ENCODE measurements at regions not wholly inside any gene's neighbourhood (a gene's known extent, or its start where the extent isn't known, plus 50 kb on each side); places are given as distances from the start of the nearest gene placed in this dataset.
A peak's percentile ranks its signal among the peaks of the same experiment; 100 is the strongest.
"Not testable (repeated sequence)": the region's sequence is repeated elsewhere in the genome, so short reads cannot be mapped to it uniquely, and the experiment has no call there.

- in situ Hi-C loops (cut with MboI; ENCODE audit: low pct_unique_long_range_greater_than_20kb in 2 of 9, low sequenced_read_pairs in 9 of 9, unreplicated experiment in 9 of 9): loop anchor here in 1 of 9 experiments (25.0 kb wide), 1 partner anchor 455 kb away; the partner anchor contains the start of gene PLXNA1
- no peak for ATAC-seq (replicated peaks in 6 of 8)
- H3K27ac ChIP-seq: no peak overlapping the region
- H3K4me1 ChIP-seq (replicated peaks in 1 of 2): no peaks in the 10 kb centered on the region
- no peak overlapping the region for H3K4me3 ChIP-seq
- WGBS, 10 experiments: 31 to 92% (median 80%) methylated on average over 1 to 4 of the region's 5 CpGs; no CpG with 5 or more reads in 5 of the 10 experiments
Observed at GRCh38 chr3:127442506-127442905, 148.0 kb downstream of the TPRA1 start.

GRCh38 chr3:127441764-127442163 lies 148.8 kb downstream of the TPRA1 start:
- H3K4me1 ChIP-seq (replicated peaks in 1 of 2): no peaks in the 10 kb centered on the region
- H3K27ac ChIP-seq: no peak overlapping the region
- in situ Hi-C loops (cut with MboI; ENCODE audit: low pct_unique_long_range_greater_than_20kb in 2 of 9, low sequenced_read_pairs in 9 of 9, unreplicated experiment in 9 of 9): loop anchor here in 1 of 9 experiments (25.0 kb wide), 1 partner anchor 454 kb away; the partner anchor contains the start of gene PLXNA1
- no peak for ATAC-seq (replicated peaks in 6 of 8)
- H3K4me3 ChIP-seq: no peak overlapping the region
- WGBS, 10 experiments: 0 to 80% (median 44%) methylated on average over 1 to 8 of the region's 9 CpGs; no CpG with 5 or more reads in 3 of the 10 experiments

DNA sequence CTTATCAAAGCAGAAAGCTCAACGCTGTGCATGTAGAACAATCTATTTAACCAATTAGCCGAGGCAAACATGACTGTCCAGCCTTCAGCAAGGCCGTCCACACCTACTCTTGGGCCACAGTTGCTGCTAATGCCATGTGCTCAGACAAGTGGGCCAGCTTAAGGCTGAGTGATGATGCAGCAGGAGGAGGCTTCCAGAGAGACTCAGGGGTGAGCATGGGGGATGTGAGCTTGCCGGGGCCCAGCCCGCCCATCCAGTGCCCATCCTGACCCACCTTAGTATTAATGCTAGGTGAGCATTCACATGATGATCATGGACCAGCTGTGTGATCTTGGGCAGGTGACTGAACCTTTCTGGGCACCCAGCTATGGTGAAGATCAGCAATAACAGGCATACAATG lies 150.1 kb downstream of the TPRA1 start:
- H3K27ac ChIP-seq: no peak overlapping the region
- in situ Hi-C loops (cut with MboI; ENCODE audit: low pct_unique_long_range_greater_than_20kb in 2 of 9, low sequenced_read_pairs in 9 of 9, unreplicated experiment in 9 of 9): loop anchor here in 1 of 9 experiments (25.0 kb wide), 1 partner anchor 453 kb away; the partner anchor contains the start of gene PLXNA1
- H3K4me3 ChIP-seq: no peak overlapping the region
- H3K4me1 ChIP-seq (replicated peaks in 1 of 2): no peaks in the 10 kb centered on the region
- ATAC-seq (replicated peaks in 6 of 8): no peak
- 0 to 100% (median 65%) methylated on average over 1 to 5 of the region's 5 CpGs; no CpG with 5 or more reads in 2 of the 10 experiments for WGBS, 10 experiments

DNA sequence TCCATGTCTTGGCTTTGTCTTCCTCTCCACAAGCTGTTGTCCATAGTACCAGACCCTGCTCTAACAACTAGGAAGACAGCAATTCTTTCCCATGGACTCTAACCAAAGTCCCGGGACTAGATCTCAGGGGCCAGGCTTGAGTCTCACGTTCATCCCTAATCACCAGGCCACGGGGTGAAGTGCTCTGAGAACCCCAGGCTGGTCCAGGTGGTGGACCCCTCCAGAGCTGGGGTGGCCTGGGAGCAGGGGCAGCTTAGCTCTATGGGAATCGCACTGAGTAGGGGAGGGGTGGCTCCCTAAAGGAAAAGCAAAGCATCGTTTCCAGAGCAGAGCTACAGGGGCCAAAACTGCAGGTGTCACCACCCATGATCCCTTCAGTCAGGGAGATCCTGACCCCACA lies 150.9 kb downstream of the TPRA1 start:
- ATAC-seq (replicated peaks in 6 of 8): no peak
- WGBS, 10 experiments: 25 to 100% (median 63%) methylated on average over 1 to 2 of the region's 5 CpGs; no CpG with 5 or more reads in 4 of the 10 experiments
- in situ Hi-C loops (cut with MboI; ENCODE audit: low pct_unique_long_range_greater_than_20kb in 2 of 9, low sequenced_read_pairs in 9 of 9, unreplicated experiment in 9 of 9): loop anchor here in 1 of 9 experiments (25.0 kb wide), 1 partner anchor 452 kb away; the partner anchor contains the start of gene PLXNA1
- no peak overlapping the region for H3K4me3 ChIP-seq
- no peaks in the 10 kb centered on the region for H3K4me1 ChIP-seq (replicated peaks in 1 of 2)
- H3K27ac ChIP-seq: no peak overlapping the region

DNA sequence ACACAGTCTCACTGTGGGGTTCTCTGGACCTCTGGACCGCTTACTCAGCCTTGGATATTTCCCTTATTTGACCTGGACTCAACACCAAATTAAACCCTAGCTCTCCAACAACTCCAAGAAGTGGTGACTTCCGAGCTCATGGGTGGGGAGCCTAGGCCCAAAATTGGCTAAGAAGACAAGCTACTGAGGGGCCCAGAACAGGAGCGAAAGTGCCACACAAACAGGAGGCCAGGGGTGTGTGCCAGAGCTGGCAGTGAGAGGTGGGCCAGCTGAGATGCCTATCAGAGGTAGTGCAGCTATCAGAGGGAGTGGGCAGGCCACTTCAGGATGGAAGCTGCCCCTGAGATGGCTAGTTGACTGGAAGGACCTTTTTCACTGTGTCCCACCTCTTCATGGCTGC lies 151.1 kb upstream of the PRR20G start:
- whole genome bisulfite sequencing, 10 experiments: 44 to 100% (median 92%) methylated on average over 1 to 3 of the region's 3 CpGs; no CpG with 5 or more reads in 3 of the 10 experiments
- no peak overlapping the region for H3K27ac ChIP-seq
- in situ Hi-C loops (cut with MboI; ENCODE audit: low pct_unique_long_range_greater_than_20kb in 2 of 9, low sequenced_read_pairs in 9 of 9, unreplicated experiment in 9 of 9): loop anchor here in 1 of 9 experiments (25.0 kb wide), 1 partner anchor 452 kb away; the partner anchor contains the start of gene PLXNA1
- H3K4me3 ChIP-seq: no peak overlapping the region
- ATAC-seq (replicated peaks in 6 of 8): no peak
- no peaks in the 10 kb centered on the region for H3K4me1 ChIP-seq (replicated peaks in 1 of 2)

- in situ Hi-C loops (cut with MboI; ENCODE audit: low pct_unique_long_range_greater_than_20kb in 2 of 9, low sequenced_read_pairs in 9 of 9, unreplicated experiment in 9 of 9): loop anchor here in 1 of 9 experiments (25.0 kb wide), 1 partner anchor 451 kb away; the partner anchor contains the start of gene PLXNA1
- 25 to 100% (median 88%) methylated on average over 1 to 4 of the region's 4 CpGs; no CpG with 5 or more reads in 1 of the 10 experiments for WGBS, 10 experiments
- ATAC-seq (replicated peaks in 6 of 8): no peak
- H3K27ac ChIP-seq: no peak overlapping the region
- no peaks in the 10 kb centered on the region for H3K4me1 ChIP-seq (replicated peaks in 1 of 2)
- no peak overlapping the region for H3K4me3 ChIP-seq
Observed at GRCh38 chr3:127438371-127438770, 150.5 kb upstream of the PRR20G start.

DNA sequence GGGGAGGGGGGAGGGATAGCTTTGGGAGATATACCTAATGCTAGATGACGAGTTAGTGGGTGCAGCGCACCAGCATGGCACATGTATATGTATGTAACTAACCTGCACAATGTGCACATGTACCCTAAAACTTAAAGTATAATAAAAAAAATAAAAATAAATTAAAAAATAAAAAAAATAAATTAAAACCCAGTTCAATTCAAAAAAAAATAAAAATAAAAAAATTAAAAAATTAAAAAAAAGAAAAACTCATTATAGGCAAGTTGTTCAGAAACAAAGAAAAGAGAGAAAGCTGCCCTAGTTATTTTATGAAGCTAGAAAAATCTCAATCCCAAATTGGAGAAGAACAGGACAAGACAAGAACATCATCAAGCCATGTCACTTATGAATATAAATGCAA lies 147.5 kb upstream of the PRR20G start:
- not testable (repeated sequence) for ATAC-seq (replicated peaks in 6 of 8); H3K27ac ChIP-seq; H3K4me3 ChIP-seq
- peaks cover 0 to 13% of the 10 kb centered on the region in 2 donors for H3K4me1 ChIP-seq (replicated peaks in 1 of 2)
- in situ Hi-C loops (cut with MboI; ENCODE audit: low pct_unique_long_range_greater_than_20kb in 2 of 9, low sequenced_read_pairs in 9 of 9, unreplicated experiment in 9 of 9): loop anchor here in 1 of 9 experiments (25.0 kb wide), 1 partner anchor 448 kb away; the partner anchor contains the start of gene PLXNA1
- WGBS, 10 experiments: 70 to 100% (median 100%) methylated on average over 1 to 2 of the region's 2 CpGs; no CpG with 5 or more reads in 7 of the 10 experiments

GRCh38 chr3:127431066-127431465 lies 143.2 kb upstream of the PRR20G start:
- peaks cover 13 to 27% of the 10 kb centered on the region in 2 donors for H3K4me1 ChIP-seq (replicated peaks in 1 of 2)
- ATAC-seq (replicated peaks in 6 of 8): peak in 2 of 8 experiments; percentile 10 to 20
- H3K27ac ChIP-seq: no peak overlapping the region
- in situ Hi-C loops (cut with MboI; ENCODE audit: low pct_unique_long_range_greater_than_20kb in 2 of 9, low sequenced_read_pairs in 9 of 9, unreplicated experiment in 9 of 9): loop anchor here in 1 of 9 experiments (25.0 kb wide), 1 partner anchor 444 kb away; the partner anchor contains the start of gene PLXNA1
- WGBS, 10 experiments: 0 to 95% (median 72%) methylated on average over 1 to 6 of the region's 6 CpGs; no CpG with 5 or more reads in 1 of the 10 experiments
- H3K4me3 ChIP-seq: no peak overlapping the region

GRCh38 chr3:127428344-127428997 lies 140.6 kb upstream of the PRR20G start:
- H3K27ac ChIP-seq: no peak overlapping the region
- in situ Hi-C loops (cut with MboI; ENCODE audit: low pct_unique_long_range_greater_than_20kb in 2 of 9, low sequenced_read_pairs in 9 of 9, unreplicated experiment in 9 of 9): loop anchor here in 1 of 9 experiments (25.0 kb wide), 1 partner anchor 441 kb away; the partner anchor contains the start of gene PLXNA1
- H3K4me1 ChIP-seq (replicated peaks in 1 of 2): peaks cover 31 to 52% of the 10 kb centered on the region in 2 donors
- ATAC-seq (replicated peaks in 6 of 8): no peak
- WGBS, 10 experiments: 43 to 100% (median 90%) methylated on average over 1 to 2 of the region's 2 CpGs; no CpG with 5 or more reads in 5 of the 10 experiments
- no peak overlapping the region for H3K4me3 ChIP-seq

- peak overlapping the region in 1 of 2 donors; percentile 91 for H3K27ac ChIP-seq
- in situ Hi-C loops (cut with MboI; ENCODE audit: low pct_unique_long_range_greater_than_20kb in 2 of 9, low sequenced_read_pairs in 9 of 9, unreplicated experiment in 9 of 9): loop anchor here in 1 of 9 experiments (25.0 kb wide), 1 partner anchor 440 kb away; the partner anchor contains the start of gene PLXNA1
Observed at GRCh38 chr3:127427666-127428065, 139.8 kb upstream of the PRR20G start.

DNA sequence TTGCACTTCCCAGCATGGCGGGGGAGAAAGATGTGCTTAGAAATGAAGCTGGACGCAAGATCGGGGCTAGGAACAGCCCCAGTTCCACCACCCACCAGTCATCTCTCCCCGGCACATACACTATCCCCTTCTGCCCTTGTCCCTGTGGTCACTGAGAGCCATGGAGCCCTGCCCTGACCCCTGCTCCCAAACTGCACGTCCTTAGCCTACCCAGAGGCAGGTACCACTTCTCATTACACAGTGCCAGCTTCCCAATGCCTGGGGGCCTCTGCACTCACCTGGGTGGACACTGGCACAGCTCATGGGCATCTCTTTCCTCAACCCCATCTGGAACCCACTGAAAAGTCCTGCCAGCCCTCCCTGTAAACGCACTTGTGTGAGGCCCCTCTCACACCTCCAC lies 139.3 kb upstream of the PRR20G start:
- 41 to 100% (median 60%) methylated on average over 1 to 4 of the region's 6 CpGs; no CpG with 5 or more reads in 7 of the 10 experiments for WGBS, 10 experiments
- in situ Hi-C loops (cut with MboI; ENCODE audit: low pct_unique_long_range_greater_than_20kb in 2 of 9, low sequenced_read_pairs in 9 of 9, unreplicated experiment in 9 of 9): loop anchor here in 1 of 9 experiments (25.0 kb wide), 1 partner anchor 440 kb away; the partner anchor contains the start of gene PLXNA1
- Histone ChIP-seq H3K4me1 (replicated peaks in 1 of 2) (peaks cover 44 to 65% of the 10 kb centered on the region in 2 donors), H3K4me3 (no peak overlapping the region), H3K27ac (peak overlapping the region; percentile 46 to 91)
- ATAC-seq (replicated peaks in 6 of 8): peak in 1 of 8 experiments; percentile 3

More at GRCh38 chr3:127427666-127428065, 139.8 kb upstream of the PRR20G start:
- Histone ChIP-seq H3K4me1 (replicated peaks in 1 of 2) (peaks cover 39 to 60% of the 10 kb centered on the region in 2 donors), H3K4me3 (no peak overlapping the region)
- WGBS, 10 experiments: 28 to 100% (median 52%) methylated on average over 1 to 7 of the region's 8 CpGs; no CpG with 5 or more reads in 3 of the 10 experiments
- no peak for ATAC-seq (replicated peaks in 6 of 8)

GRCh38 chr3:127426444-127427153 lies 138.8 kb upstream of the PRR20G start:
- in situ Hi-C loops (cut with MboI; ENCODE audit: low pct_unique_long_range_greater_than_20kb in 2 of 9, low sequenced_read_pairs in 9 of 9, unreplicated experiment in 9 of 9): loop anchor here in 1 of 9 experiments (25.0 kb wide), 1 partner anchor 439 kb away; the partner anchor contains the start of gene PLXNA1
- WGBS, 10 experiments: 0 to 27% (median 0%) methylated on average over 1 to 3 of the region's 18 CpGs; no CpG with 5 or more reads in 4 of the 10 experiments
- Histone ChIP-seq H3K27ac (peak overlapping the region; percentile 46 to 91), H3K4me3 (no peak overlapping the region), H3K4me1 (replicated peaks in 1 of 2) (peaks cover 50 to 68% of the 10 kb centered on the region in 2 donors)
- peak; percentile 53 to 89 (median 84) for ATAC-seq (replicated peaks in 6 of 8)
